Parathyroid adenoma (tissue), 2 donors: ENCODE measurements at regions not wholly inside any gene's neighbourhood (a gene's known extent, or its start where the extent isn't known, plus 50 kb on each side); places are given as distances from the start of the nearest gene placed in this dataset.

Source experiments
- H2AFZ ChIP-seq: fragments of 300-600 bp; sonication (generic); one replicate; pipeline ENCODE4 v1.7.0; 2017; ENCODE audit warnings: antibody characterized with exemption, mild to moderate bottlenecking
- H3K27ac ChIP-seq: fragments of 300-600 bp; sonication (generic); one replicate; pipeline ENCODE4 v1.7.0; 2017
- H3K27me3 ChIP-seq: fragments of 300-600 bp; sonication (generic); one replicate; pipeline ENCODE4 v1.7.0; 2017; ENCODE audit warnings: low read length; ENCODE audit not compliant: control insufficient read depth, insufficient read depth
- H3K36me3 ChIP-seq: fragments of 300-600 bp; sonication (generic); one replicate; pipeline ENCODE4 v1.7.0; 2017; ENCODE audit warnings: low read length; ENCODE audit not compliant: control insufficient read depth, insufficient read depth
- H3K4me1 ChIP-seq: fragments of 300-600 bp; sonication (generic); one replicate; pipeline ENCODE4 v1.7.0; 2017; ENCODE audit warnings: control low read depth
- H3K4me2 ChIP-seq: fragments of 300-600 bp; sonication (generic); one replicate; pipeline ENCODE4 v1.7.0; 2017; ENCODE audit warnings: low read length
- H3K4me3 ChIP-seq: fragments of 300-600 bp; sonication (generic); one replicate; pipeline ENCODE4 v1.7.0; 2017; ENCODE audit warnings: low read depth, low read length
- H3K79me2 ChIP-seq: fragments of 300-600 bp; sonication (generic); one replicate; pipeline ENCODE4 v1.7.0; 2017; ENCODE audit warnings: control low read depth
- H3K9ac ChIP-seq: fragments of 300-600 bp; sonication (generic); one replicate; pipeline ENCODE4 v1.7.0; 2017; ENCODE audit warnings: mild to moderate bottlenecking
- H3K9me3 ChIP-seq: fragments of 300-600 bp; sonication (generic); one replicate; pipeline ENCODE4 v1.7.0; 2017; ENCODE audit warnings: low read length; ENCODE audit not compliant: control insufficient read depth
- CTCF ChIP-seq: fragments of 300-600 bp; sonication (generic); IDR thresholded peaks from one replicate; pipeline ENCODE4 v1.7.0; 2017; ENCODE audit warnings: antibody characterized with exemption, mild to moderate bottlenecking
- donor health status: primary hyperparathyroidism.

DNA sequence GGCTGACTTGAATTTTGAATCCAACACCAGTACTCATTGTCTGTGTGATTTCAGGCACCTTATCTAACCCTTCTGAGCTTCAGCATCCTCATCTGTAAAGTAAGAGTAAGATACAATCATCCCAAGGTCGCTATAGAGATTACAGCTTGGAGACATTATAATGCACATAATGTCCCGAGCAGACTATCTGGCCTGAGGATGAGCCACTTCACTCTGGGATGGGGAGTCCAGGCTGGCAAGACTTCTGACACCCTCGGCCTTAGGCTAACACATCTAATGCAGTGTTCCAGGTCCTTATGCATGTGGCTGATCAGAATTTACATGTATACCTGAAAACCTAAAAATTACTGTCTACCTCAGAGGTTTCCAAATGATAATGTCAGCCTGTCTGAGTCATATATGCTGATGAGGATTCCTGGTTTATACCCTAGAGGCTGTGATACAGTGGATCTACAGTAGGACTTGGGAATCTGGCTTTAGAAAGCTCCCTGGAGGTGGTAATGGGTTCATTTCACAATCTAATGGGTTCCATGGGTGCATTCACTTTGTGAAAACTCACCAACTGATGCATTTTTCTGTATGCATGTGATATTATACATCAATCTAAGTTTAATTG, 229.0 kb upstream of the SLCO3A1 start:
- no peaks in the 10 kb centered on the region for H3K9me3 ChIP-seq
- no peaks in the 10 kb centered on the region for H3K79me2 ChIP-seq
- H3K27ac ChIP-seq = no peak overlapping the region
- no peak overlapping the region for H3K4me2 ChIP-seq
- H3K36me3 ChIP-seq = no peaks in the 10 kb centered on the region
- TF ChIP-seq CTCF = no peak
- H3K9ac ChIP-seq = no peak overlapping the region
- H3K4me3 ChIP-seq = no peak overlapping the region
- no peak overlapping the region for H2AFZ ChIP-seq
- no peaks in the 10 kb centered on the region for H3K27me3 ChIP-seq
- H3K4me1 ChIP-seq = no peaks in the 10 kb centered on the region

DNA sequence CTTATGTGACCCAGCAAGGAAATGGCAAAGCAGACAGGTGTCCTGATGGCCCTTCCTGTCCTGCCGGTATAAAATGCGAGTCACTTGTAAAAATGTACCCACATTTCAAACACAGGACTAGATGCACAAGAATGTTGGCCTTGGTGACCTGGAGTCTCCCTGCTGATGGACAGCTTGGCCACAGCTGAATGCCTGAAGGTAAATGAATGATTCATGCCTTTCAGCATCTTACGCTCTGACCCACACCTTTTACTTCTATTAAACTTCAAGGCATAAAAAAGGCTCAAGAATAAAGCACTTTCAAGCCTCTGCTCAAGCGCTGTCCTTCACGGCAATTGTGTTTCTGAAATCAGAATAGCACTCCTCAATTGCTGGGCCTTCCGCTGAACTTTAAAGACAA, 228.0 kb upstream of the SLCO3A1 start:
- Histone ChIP-seq H3K9ac (no peak overlapping the region), H3K27ac (no peak overlapping the region), H3K9me3 (no peaks in the 10 kb centered on the region), H3K4me2 (no peak overlapping the region), H3K27me3 (no peaks in the 10 kb centered on the region), H3K4me1 (no peaks in the 10 kb centered on the region), H2AFZ (no peak overlapping the region), H3K4me3 (no peak overlapping the region), H3K79me2 (no peaks in the 10 kb centered on the region), H3K36me3 (no peaks in the 10 kb centered on the region)
- TF ChIP-seq CTCF = no peak

DNA sequence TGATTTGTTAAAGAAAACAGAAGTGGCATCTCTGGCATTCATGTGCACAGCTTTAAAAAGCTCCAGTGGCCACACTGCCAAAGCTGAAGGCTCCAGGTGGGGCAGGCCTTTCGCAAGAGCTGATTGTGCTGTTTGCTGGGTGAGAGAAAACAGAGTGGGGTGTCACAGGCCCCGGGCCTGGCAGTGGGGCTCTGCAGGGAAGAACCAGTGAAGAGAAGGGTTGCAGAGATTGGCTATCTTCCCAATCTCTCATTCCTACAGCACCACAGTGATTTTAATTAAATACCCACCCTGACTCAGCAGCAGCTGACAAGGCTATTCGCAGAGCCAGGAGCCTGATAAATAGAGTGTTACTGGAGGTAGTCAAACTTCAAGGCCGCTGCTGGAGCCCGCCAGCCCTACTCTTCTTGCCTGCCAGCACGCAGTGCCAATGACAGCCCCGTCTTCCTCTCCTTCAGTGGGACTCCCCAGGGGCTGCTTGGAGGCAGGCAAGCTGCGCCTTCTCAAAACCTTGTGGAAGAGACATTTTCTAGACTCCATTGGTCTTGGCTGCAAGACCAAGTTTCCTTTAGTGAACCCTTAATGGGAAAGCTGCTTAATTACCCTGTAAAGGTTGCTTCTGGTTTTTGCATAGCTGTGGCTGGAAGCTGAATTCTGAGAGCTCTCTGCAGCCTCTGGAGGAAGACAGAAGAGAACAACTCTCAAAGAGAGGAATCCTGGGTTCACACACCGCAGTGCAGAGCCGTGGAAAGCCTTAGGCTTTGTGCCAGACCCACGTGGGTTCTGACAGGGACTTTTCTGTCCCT, 225.8 kb upstream of the SLCO3A1 start:
- H3K9me3 ChIP-seq = no peaks in the 10 kb centered on the region
- H3K4me1 ChIP-seq = no peaks in the 10 kb centered on the region
- no peaks in the 10 kb centered on the region for H3K79me2 ChIP-seq
- no peak overlapping the region for H3K27ac ChIP-seq
- no peak overlapping the region for H2AFZ ChIP-seq
- TF ChIP-seq CTCF = no peak
- no peak overlapping the region for H3K9ac ChIP-seq
- no peak overlapping the region for H3K4me2 ChIP-seq
- H3K36me3 ChIP-seq = no peaks in the 10 kb centered on the region
- H3K4me3 ChIP-seq = no peak overlapping the region
- no peaks in the 10 kb centered on the region for H3K27me3 ChIP-seq

DNA sequence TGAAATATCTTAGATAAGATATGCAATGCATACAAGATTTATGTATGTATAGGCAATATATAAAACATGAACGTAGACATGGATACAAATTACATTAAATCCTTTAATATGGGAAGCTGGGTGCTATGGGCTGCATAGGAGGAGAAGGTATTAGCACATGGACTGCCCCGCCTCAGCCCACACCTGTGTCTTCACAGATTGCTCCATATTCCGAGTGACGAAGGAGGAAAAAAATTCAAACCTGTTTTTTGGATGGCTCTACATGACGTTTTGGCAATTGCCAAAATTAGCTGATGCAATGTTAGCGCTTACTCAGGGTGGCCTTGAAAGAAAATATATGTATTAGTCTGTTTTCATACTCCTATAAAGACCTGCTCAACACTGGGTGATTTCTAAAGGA, 223.4 kb upstream of the SLCO3A1 start:
- no peak overlapping the region for H3K4me3 ChIP-seq
- H3K9ac ChIP-seq = no peak overlapping the region
- H3K36me3 ChIP-seq = no peaks in the 10 kb centered on the region
- no peak for TF ChIP-seq CTCF
- no peak overlapping the region for H3K27ac ChIP-seq
- H3K9me3 ChIP-seq = no peaks in the 10 kb centered on the region
- H3K4me2 ChIP-seq = no peak overlapping the region
- no peak overlapping the region for H2AFZ ChIP-seq
- H3K79me2 ChIP-seq = no peaks in the 10 kb centered on the region
- no peaks in the 10 kb centered on the region for H3K27me3 ChIP-seq
- H3K4me1 ChIP-seq = no peaks in the 10 kb centered on the region

DNA sequence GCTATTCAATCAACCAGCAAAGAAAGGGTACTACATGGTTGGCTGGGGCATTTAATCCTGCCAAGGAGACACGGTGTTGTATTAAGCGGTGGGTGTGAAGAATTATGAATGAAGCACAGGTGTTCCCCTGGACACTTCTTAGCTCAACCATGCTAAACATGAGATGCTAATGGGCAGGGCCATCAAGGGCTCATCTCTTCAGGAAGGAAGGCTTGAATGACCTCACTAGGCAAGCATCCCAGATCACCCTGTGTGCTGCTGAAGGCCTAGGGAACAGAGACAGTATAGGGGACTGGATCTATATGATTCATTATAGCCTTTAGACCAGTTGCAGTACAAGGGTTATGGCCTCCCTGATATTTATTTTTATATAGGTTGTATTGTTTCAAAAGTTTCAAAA, 221.3 kb upstream of the SLCO3A1 start:
- no peak overlapping the region for H3K4me3 ChIP-seq
- no peak overlapping the region for H3K4me2 ChIP-seq
- H3K27ac ChIP-seq = no peak overlapping the region
- H3K79me2 ChIP-seq = no peaks in the 10 kb centered on the region
- no peaks in the 10 kb centered on the region for H3K9me3 ChIP-seq
- no peaks in the 10 kb centered on the region for H3K27me3 ChIP-seq
- no peaks in the 10 kb centered on the region for H3K4me1 ChIP-seq
- TF ChIP-seq CTCF = no peak
- H2AFZ ChIP-seq = no peak overlapping the region
- H3K9ac ChIP-seq = no peak overlapping the region
- no peaks in the 10 kb centered on the region for H3K36me3 ChIP-seq
